Suprapubic skin (tissue), 4 donors: ENCODE measurements at regions not wholly inside any gene's neighbourhood (a gene's known extent, or its start where the extent isn't known, plus 50 kb on each side); places are given as distances from the start of the nearest gene placed in this dataset.

Source experiments
- DNase-seq, 2 donors: peaks; one replicate each; pipeline ENCODE4 v3.0.0-alpha.2; 2019; ENCODE audit warnings: low spot score in 2 of 2
- H3K27ac ChIP-seq: fragments of 200-600 bp; sonication (generic); one replicate; pipeline ENCODE4 v1.5.1; 2019
- H3K27me3 ChIP-seq: fragments of 200-600 bp; sonication (generic); one replicate; pipeline ENCODE4 v1.5.1; 2019
- H3K36me3 ChIP-seq: fragments of 200-600 bp; sonication (generic); one replicate; pipeline ENCODE4 v1.5.1; 2019
- H3K4me1 ChIP-seq: fragments of 200-600 bp; sonication (generic); one replicate; pipeline ENCODE4 v1.5.1; 2019
- H3K4me3 ChIP-seq: fragments of 200-600 bp; sonication (generic); one replicate; pipeline ENCODE4 v1.5.1; 2019; ENCODE audit warnings: mild to moderate bottlenecking
- H3K9me3 ChIP-seq: fragments of 200-600 bp; sonication (generic); one replicate; pipeline ENCODE4 v1.5.1; 2019
- EP300 ChIP-seq: sonication (generic); formaldehyde crosslinking; IDR thresholded peaks from one replicate; pipeline ENCODE4 v1.6.1; 2017; ENCODE audit warnings: antibody characterized with exemption
- POLR2A ChIP-seq, 2 donors: fragments of 450-650 bp; IDR thresholded peaks; one replicate each; pipeline ENCODE4 v1.6.1; 2017; ENCODE audit warnings: antibody characterized with exemption in 2 of 2, mild to moderate bottlenecking in 2 of 2, moderate library complexity in 2 of 2
- POLR2AphosphoS5 ChIP-seq, 3 donors: sonication (generic); formaldehyde crosslinking; IDR thresholded peaks; one replicate each; pipeline ENCODE4 v1.6.1; 2017; ENCODE audit warnings: antibody characterized with exemption in 3 of 3
- WGBS: methylation state at CpG from one replicate; pipeline ENCODE4 v1.1.5; 2018; 5-methylcytosine and 5-hydroxymethylcytosine counted together
- TF ChIP-seq, protein P1 (sequence below), 2 donors: fragments of 200-600 bp in 1 of 2; fragments of 450-650 bp in 1 of 2; sonication (generic) in 1 of 2; IDR thresholded peaks; one replicate each; pipeline ENCODE4 v1.5.1; 2016 to 2019; ENCODE audit warnings: antibody characterized with exemption in 2 of 2, mild to moderate bottlenecking in 1 of 2, moderate library complexity in 1 of 2

DNA sequence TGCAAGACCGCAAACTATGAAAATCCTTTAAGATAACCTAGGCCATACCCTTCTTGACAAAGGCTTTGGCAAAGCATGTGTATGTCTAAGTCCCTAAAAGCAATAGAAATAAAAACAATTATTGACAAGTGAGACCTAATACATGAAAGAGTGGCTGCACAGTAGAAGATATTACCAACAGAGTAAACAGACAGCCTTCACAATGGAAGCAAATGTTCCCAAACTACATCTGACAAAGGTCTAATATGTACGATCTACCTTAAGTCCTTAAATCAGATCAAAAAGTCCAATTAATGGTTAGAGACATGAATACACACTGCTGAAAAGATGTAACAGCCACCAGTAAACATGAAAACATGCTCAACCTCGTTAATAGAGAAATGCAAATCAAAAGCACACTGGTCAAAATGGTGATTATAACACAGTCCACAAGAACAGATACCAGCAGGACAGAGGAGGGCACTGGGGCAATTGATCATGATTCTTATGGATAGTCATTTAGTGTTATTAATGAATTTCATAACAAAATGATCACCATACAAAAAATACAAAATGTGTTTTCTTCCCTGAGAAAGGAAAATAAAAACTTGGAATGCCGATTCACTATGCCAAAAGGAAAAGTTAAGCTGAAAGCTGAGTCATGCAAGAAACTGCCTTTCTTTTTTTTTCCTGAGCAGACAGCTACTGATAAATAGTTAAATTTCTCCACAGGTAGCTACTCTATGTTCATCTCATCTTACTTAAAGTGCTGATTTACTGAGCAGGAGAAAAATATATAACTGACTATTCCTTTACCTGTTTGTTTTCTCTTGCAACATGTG is 102.6 kb upstream of the VPREB1 start:
- no peak overlapping the region for H3K27ac ChIP-seq
- H3K9me3 ChIP-seq = no peaks in the 10 kb centered on the region
- H3K4me3 ChIP-seq = no peak overlapping the region
- TF ChIP-seq, protein P1, sequence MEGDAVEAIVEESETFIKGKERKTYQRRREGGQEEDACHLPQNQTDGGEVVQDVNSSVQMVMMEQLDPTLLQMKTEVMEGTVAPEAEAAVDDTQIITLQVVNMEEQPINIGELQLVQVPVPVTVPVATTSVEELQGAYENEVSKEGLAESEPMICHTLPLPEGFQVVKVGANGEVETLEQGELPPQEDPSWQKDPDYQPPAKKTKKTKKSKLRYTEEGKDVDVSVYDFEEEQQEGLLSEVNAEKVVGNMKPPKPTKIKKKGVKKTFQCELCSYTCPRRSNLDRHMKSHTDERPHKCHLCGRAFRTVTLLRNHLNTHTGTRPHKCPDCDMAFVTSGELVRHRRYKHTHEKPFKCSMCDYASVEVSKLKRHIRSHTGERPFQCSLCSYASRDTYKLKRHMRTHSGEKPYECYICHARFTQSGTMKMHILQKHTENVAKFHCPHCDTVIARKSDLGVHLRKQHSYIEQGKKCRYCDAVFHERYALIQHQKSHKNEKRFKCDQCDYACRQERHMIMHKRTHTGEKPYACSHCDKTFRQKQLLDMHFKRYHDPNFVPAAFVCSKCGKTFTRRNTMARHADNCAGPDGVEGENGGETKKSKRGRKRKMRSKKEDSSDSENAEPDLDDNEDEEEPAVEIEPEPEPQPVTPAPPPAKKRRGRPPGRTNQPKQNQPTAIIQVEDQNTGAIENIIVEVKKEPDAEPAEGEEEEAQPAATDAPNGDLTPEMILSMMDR (IDR thresholded peaks at IDR 0.05) = no peak
- TF ChIP-seq POLR2A (IDR thresholded peaks at IDR 0.05) = no peak
- no peak for TF ChIP-seq POLR2AphosphoS5 (IDR thresholded peaks at IDR 0.05)
- TF ChIP-seq EP300 = no peak
- no peak for DNase-seq
- no peaks in the 10 kb centered on the region for H3K36me3 ChIP-seq
- no peaks in the 10 kb centered on the region for H3K4me1 ChIP-seq
- 61% methylated on average over 4 of the region's 4 CpGs for WGBS
- H3K27me3 ChIP-seq = peaks cover 57% of the 10 kb centered on the region

DNA sequence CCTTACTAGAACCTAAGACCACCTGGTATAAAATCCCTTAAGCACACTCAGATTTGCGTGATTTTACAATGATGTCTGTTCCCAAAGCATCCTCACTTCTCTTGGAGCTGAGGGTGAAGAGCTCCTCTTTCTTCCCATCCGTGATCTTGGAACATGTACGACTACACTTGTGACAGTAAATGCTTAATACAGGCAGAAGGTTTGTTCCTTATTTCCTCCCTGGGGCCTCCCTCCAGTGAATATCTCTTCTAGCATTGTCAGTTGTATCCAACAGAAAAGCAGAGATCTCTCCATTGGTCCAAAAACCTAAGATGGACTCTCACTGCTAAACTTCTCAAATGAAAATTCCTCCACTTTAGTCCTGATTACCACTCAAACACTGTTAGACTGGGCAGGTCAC is 103.6 kb upstream of the VPREB1 start:
- TF ChIP-seq POLR2A (IDR thresholded peaks at IDR 0.05) = no peak
- TF ChIP-seq, protein P1 (IDR thresholded peaks at IDR 0.05) = no peak
- TF ChIP-seq EP300 = no peak
- no peak for TF ChIP-seq POLR2AphosphoS5 (IDR thresholded peaks at IDR 0.05)
- Histone ChIP-seq H3K4me3 (no peak overlapping the region), H3K4me1 (no peaks in the 10 kb centered on the region), H3K27ac (no peak overlapping the region), H3K9me3 (no peaks in the 10 kb centered on the region), H3K36me3 (no peaks in the 10 kb centered on the region), H3K27me3 (peaks cover 52% of the 10 kb centered on the region)
- no peak for DNase-seq
- WGBS = 88% methylated on average over 3 of the region's 3 CpGs

DNA sequence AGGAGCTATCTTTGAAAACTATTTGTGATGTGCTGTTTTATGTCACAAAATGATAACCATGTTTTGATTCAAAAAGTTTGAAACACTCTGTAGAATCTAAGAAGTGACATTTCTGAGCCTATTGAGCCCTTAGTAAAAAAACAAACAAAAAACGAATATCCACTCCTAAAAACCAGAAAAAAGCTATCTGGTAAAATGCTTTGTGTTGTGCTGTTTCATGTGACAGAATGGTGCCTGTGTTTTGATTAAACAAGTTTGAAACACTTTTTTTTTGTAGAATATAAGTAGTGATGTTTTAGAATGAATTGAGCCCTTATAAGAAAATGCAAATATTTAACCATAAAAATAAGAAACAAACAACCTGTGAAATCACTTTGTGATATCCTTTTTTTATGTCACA is 105.2 kb upstream of the VPREB1 start:
- Histone ChIP-seq H3K4me1 (no peaks in the 10 kb centered on the region), H3K27me3 (peaks cover 52% of the 10 kb centered on the region), H3K27ac (no peak overlapping the region), H3K9me3 (no peaks in the 10 kb centered on the region), H3K36me3 (no peaks in the 10 kb centered on the region), H3K4me3 (no peak overlapping the region)
- WGBS = 60% methylated on average over 1 of the region's 1 CpG
- no peak for DNase-seq
- no peak for TF ChIP-seq POLR2A (IDR thresholded peaks at IDR 0.05)
- no peak for TF ChIP-seq EP300
- no peak for TF ChIP-seq POLR2AphosphoS5 (IDR thresholded peaks at IDR 0.05)
- TF ChIP-seq, protein P1 (IDR thresholded peaks at IDR 0.05) = no peak

DNA sequence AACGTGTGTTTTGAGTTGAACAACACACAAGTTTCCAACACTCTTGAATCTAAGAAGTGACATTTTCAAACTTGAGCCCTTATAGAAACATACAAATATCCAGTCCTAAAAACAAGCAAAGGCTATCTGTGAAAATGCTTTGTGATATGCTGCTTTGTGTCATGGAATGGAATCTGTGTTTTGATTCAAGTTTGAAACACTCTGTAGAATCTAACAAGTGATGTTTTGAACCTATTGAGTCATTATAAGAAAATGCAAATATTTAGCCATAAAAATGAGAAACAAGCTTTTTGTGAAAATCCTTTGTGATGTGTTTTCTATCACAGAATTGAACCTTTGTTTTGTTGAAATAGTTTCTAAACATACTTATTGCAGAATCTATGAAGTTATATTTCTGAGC is 105.7 kb upstream of the VPREB1 start:
- H3K4me3 ChIP-seq = no peak overlapping the region
- no peaks in the 10 kb centered on the region for H3K36me3 ChIP-seq
- H3K27ac ChIP-seq = no peak overlapping the region
- H3K27me3 ChIP-seq = peaks cover 49% of the 10 kb centered on the region
- WGBS = 48% methylated on average over 1 of the region's 1 CpG
- no peak for DNase-seq
- H3K9me3 ChIP-seq = no peaks in the 10 kb centered on the region
- TF ChIP-seq POLR2A (IDR thresholded peaks at IDR 0.05) = no peak
- no peak for TF ChIP-seq POLR2AphosphoS5 (IDR thresholded peaks at IDR 0.05)
- TF ChIP-seq, protein P1 (IDR thresholded peaks at IDR 0.05) = no peak
- TF ChIP-seq EP300 = no peak
- H3K4me1 ChIP-seq = no peaks in the 10 kb centered on the region

DNA sequence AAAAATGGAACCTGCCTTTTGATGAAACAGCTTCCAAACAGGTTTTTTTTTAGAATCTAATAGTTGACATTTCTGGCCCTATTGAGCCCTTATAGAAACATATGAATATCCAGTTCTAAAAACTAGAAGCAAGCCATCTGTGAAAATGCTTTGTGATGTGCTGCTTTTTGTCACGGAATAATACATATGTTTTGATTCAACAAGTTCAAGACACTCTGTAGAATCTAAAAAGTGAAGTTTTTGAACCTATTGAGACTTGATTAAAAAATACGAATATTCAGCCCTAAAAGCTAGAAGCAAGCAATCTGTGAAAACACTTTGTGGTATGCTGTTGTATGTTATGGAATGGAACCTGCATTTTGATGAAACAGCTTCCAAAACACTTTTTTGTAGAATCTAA is 106.7 kb upstream of the VPREB1 start:
- TF ChIP-seq POLR2AphosphoS5 (IDR thresholded peaks at IDR 0.05) (no peak), POLR2A (IDR thresholded peaks at IDR 0.05) (no peak), EP300 (no peak)
- TF ChIP-seq, protein P1 (IDR thresholded peaks at IDR 0.05) = no peak
- no peaks in the 10 kb centered on the region for H3K4me1 ChIP-seq
- H3K27me3 ChIP-seq = peaks cover 47% of the 10 kb centered on the region
- 61% methylated on average over 2 of the region's 2 CpGs for WGBS
- no peaks in the 10 kb centered on the region for H3K36me3 ChIP-seq
- H3K9me3 ChIP-seq = no peaks in the 10 kb centered on the region
- DNase-seq = no peak
- no peak overlapping the region for H3K4me3 ChIP-seq
- H3K27ac ChIP-seq = no peak overlapping the region
